ENCODE measurements at regions not wholly inside any gene's neighbourhood (a gene's known extent, or its start where the extent isn't known, plus 50 kb on each side); places are given as distances from the start of the nearest gene placed in this dataset.
A peak's percentile ranks its signal among the peaks of the same experiment; 100 is the strongest.

DNA sequence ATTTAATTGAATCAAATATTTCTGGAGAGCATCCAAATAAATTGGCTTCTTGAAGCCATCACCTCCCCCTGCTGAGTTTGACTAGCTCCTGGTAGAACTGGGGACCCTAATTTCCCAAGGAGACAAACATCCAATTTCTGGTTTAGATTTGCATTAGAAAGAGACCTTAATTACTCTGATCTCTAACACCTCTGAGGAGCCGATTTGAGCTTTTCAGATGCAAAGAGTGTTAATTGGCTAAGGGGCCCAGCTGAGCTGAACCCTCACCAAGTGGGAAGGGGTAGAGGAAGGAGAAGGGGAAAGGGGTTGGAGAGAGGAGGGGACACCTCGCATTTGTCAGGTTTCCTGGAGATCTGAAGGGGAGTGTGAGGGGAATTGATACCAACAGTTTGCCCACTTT, 145.4 kb upstream of the SHB start:
- peaks cover 17% of the 10 kb centered on the region for H3K27me3 Mint-ChIP-seq
- no peak overlapping the region for H3K27ac Mint-ChIP-seq
- peaks cover 2% of the 10 kb centered on the region for H3K36me3 Mint-ChIP-seq (ENCODE audit: low read depth)
- DNase-seq (no peak), ATAC-seq (no peak)
- no peaks in the 10 kb centered on the region for H3K9me3 ChIP-seq (ENCODE audit: control insufficient read depth, low read length, poor library complexity, severe bottlenecking)
- no peak overlapping the region for H3K4me3 Mint-ChIP-seq
- peaks cover 3% of the 10 kb centered on the region for H3K4me1 Mint-ChIP-seq

DNA sequence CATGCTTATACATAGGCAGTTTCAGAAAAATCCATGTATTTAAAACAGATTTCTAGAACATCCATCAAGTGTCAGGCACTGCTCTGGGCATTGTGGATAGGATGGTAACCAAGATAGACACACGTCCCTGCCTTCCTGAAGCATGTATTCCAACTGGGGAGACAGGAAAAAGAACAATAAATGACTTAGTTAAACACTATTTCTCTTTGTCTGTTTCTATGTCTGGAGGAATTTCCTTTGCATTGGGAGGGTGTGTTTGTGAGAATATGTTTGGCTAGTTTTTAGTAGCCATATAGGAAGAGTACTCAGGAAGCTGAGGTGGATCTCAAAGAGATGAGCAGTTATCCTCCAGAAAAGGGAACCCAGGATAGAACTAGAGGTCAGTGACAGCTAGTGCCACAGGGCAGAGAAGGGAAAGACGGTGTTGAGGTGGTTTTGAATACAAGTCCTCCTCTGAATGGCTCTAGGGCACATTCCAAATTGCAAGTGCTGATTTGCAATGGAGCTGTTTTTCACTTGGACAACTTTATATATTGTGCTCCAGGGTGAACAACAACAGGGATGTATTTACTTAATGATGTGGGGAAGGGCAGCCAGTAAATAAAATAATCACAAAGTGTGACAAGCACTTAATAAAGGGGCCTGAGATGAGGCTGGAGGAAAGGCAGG, 144.7 kb upstream of the SHB start:
- Mint-ChIP-seq H3K4me3 (no peak overlapping the region), H3K27ac (no peak overlapping the region), H3K4me1 (peaks cover 3% of the 10 kb centered on the region), H3K27me3 (peaks cover 17% of the 10 kb centered on the region), H3K36me3 (ENCODE audit: low read depth) (peaks cover 2% of the 10 kb centered on the region)
- no peaks in the 10 kb centered on the region for H3K9me3 ChIP-seq (ENCODE audit: control insufficient read depth, low read length, poor library complexity, severe bottlenecking)
- no peak for ATAC-seq
- no peak for DNase-seq

DNA sequence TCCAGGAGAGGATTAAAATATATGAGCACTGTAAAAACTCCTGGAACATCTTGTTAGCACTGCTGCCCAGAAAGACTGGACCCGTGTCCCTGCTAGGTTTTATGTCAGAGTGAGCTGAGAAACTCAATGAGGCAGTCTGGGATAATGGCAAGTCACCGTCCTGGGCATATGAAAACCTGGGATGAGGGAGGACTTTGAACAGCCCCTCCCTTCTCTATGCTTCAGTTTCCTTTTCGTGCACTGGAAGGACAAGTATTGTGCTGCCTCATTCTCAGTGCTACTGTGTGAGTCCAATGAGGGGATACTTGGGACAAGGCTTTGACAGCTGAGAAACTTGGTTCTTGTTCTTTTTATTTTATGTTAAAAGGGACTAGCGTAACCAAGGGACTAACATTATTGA, 143.0 kb upstream of the SHB start:
- DNase-seq (no peak), ATAC-seq (no peak)
- H3K4me3 Mint-ChIP-seq = no peak overlapping the region
- H3K36me3 Mint-ChIP-seq (ENCODE audit: low read depth) = peaks cover 2% of the 10 kb centered on the region
- H3K4me1 Mint-ChIP-seq = peaks cover 3% of the 10 kb centered on the region
- no peak overlapping the region for H3K27ac Mint-ChIP-seq
- no peaks in the 10 kb centered on the region for H3K9me3 ChIP-seq (ENCODE audit: control insufficient read depth, low read length, poor library complexity, severe bottlenecking)
- H3K27me3 Mint-ChIP-seq = peaks cover 23% of the 10 kb centered on the region

DNA sequence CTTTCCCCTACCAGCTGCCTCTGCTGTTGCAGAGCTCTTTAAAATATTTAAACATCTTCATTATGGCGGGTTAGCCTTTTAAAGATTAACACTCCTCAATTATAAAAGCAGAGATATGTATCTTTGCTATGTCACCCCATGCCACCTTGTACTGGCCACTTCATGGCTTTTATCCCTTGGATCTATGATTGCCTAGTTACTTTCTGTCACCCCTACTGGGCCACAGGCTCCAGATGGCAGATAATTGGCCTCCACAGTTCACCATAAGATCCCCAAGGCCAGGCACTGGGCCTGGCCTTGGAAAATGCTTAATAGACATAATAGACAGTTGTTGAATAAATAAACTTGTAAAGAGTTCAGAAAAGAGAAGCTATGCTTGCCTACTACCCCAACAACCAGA, 142.0 kb upstream of the SHB start:
- H3K4me3 Mint-ChIP-seq = no peak overlapping the region
- H3K36me3 Mint-ChIP-seq (ENCODE audit: low read depth) = peaks cover 2% of the 10 kb centered on the region
- H3K4me1 Mint-ChIP-seq = peaks cover 3% of the 10 kb centered on the region
- H3K9me3 ChIP-seq (ENCODE audit: control insufficient read depth, low read length, poor library complexity, severe bottlenecking) = no peaks in the 10 kb centered on the region
- H3K27ac Mint-ChIP-seq = no peak overlapping the region
- ATAC-seq (no peak), DNase-seq (no peak)
- H3K27me3 Mint-ChIP-seq = peaks cover 23% of the 10 kb centered on the region

DNA sequence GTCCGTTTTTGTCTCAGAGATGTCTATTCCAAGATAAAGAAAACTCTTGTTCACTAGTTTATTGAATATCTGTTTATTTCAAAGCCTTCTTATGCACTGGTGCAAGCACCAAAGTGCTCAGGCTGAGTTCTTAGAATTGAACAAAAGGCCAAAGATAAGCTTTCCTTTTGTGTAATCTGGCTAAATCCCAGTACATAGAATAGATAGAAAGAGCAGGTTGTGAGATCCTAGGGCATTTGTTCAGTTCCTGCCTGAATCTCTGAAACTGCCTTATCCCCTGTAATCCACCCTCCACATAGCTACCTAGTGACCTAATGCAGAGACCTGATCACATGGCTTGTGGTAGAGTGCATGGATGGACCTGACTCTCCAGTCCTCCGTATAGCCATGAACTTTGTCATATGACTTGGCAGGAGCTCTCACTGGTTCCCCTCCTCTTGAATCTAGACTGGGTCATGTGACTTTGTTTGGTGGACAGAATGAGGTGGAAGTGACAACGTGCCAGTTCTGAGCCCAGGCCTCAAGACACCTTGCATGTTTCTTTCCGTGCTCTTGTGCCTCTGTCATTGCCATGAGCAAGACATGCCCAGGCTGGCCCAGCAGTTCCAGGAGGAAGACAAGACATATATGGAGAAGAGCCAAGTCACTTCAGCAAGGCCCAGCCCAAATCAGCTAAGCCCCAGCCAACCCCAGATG, 139.3 kb upstream of the SHB start:
- no peak for ATAC-seq
- H3K27me3 Mint-ChIP-seq = peaks cover 10% of the 10 kb centered on the region
- no peaks in the 10 kb centered on the region for H3K9me3 ChIP-seq (ENCODE audit: control insufficient read depth, low read length, poor library complexity, severe bottlenecking)
- DNase-seq = no peak
- no peak overlapping the region for H3K4me3 Mint-ChIP-seq
- H3K4me1 Mint-ChIP-seq = peaks cover 4% of the 10 kb centered on the region
- H3K36me3 Mint-ChIP-seq (ENCODE audit: low read depth) = no peaks in the 10 kb centered on the region
- H3K27ac Mint-ChIP-seq = no peak overlapping the region

DNA sequence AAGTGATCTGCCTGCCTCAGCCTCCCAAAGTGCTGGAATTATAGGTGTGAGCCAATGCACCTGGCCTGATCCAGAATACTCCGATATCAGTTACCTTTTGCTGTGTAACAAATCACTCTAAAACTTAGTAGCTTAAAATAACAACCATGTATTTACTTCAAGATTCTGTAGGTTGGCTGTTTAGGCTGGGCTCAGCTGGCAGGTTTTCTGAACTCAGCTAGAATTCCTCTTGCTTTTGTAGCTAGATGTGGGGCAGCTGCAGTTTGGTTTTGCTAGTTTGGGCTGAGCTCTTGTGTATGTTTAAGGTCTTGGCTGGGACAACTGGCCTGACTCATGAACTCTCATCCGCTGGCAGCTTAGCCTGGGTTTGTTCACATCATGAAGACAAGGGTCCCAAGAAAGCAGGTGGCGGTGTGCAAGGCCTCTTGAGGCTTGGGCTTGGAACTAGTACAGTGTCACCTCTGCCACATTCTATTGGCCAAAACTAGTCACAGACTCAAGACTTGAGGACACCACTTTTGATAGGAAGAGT, 138.3 kb upstream of the SHB start:
- ATAC-seq = no peak
- DNase-seq = no peak
- H3K9me3 ChIP-seq (ENCODE audit: control insufficient read depth, low read length, poor library complexity, severe bottlenecking) = no peaks in the 10 kb centered on the region
- Mint-ChIP-seq H3K27me3 (peaks cover 6% of the 10 kb centered on the region), H3K36me3 (ENCODE audit: low read depth) (peaks cover under 1% of the 10 kb centered on the region), H3K27ac (no peak overlapping the region), H3K4me1 (peaks cover 4% of the 10 kb centered on the region), H3K4me3 (no peak overlapping the region)

DNA sequence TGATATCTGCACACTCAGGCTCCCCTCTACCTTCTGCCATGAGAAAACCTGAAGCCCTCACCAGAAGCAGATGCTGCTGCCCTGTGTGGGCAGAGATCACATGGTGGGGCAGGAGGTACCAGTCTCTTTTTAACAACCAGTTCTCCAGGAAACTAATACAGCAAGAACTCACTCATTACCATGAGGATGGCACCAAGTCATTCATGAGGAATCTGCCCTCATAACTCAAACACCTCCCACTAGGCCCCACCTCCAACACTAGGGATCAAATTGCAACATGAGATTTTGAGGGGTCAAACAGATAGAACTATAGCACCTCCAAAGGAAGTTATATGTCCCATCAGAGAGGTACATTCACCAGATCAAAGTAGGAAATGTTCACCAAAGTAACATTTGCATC, 136.3 kb upstream of the SHB start:
- Mint-ChIP-seq H3K4me1 (peaks cover 4% of the 10 kb centered on the region), H3K36me3 (ENCODE audit: low read depth) (peaks cover 2% of the 10 kb centered on the region), H3K27me3 (peaks cover 11% of the 10 kb centered on the region), H3K4me3 (no peak overlapping the region), H3K27ac (peak overlapping the region; percentile 6)
- no peaks in the 10 kb centered on the region for H3K9me3 ChIP-seq (ENCODE audit: control insufficient read depth, low read length, poor library complexity, severe bottlenecking)
- DNase-seq (no peak), ATAC-seq (no peak)

DNA sequence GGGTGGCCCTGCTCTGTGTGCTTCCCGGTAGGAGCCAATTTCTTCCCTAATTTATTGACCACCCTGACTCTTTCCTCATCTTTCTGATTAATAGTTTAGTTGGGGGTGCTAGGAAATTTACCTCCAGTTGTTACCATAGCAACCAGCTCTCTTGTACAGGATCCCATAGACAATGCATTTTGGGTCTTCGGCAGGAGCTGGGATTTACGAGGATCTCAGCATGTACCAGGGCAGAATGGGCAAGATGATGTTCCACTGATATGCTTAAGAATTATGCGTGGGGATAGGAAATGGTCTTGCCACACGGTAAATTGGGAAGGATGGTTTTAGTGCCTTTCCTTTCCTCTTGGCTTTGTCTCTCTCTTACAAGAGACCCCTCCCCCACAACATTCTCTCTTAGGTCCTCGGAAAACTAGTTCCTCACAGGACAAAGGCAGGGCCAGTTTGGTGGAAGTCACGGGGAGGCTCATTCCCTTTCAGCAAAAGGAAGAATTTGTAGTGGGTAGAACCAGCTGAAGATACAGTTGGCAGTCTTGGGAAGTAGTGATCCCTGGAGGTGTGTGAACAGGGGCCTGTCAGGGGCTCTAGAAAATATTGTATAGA, 133.4 kb upstream of the SHB start:
- Mint-ChIP-seq H3K27ac (no peak overlapping the region), H3K27me3 (peaks cover 15% of the 10 kb centered on the region), H3K36me3 (ENCODE audit: low read depth) (peaks cover 2% of the 10 kb centered on the region), H3K4me1 (peaks cover 4% of the 10 kb centered on the region), H3K4me3 (no peak overlapping the region)
- ATAC-seq (no peak), DNase-seq (no peak)
- no peaks in the 10 kb centered on the region for H3K9me3 ChIP-seq (ENCODE audit: control insufficient read depth, low read length, poor library complexity, severe bottlenecking)

DNA sequence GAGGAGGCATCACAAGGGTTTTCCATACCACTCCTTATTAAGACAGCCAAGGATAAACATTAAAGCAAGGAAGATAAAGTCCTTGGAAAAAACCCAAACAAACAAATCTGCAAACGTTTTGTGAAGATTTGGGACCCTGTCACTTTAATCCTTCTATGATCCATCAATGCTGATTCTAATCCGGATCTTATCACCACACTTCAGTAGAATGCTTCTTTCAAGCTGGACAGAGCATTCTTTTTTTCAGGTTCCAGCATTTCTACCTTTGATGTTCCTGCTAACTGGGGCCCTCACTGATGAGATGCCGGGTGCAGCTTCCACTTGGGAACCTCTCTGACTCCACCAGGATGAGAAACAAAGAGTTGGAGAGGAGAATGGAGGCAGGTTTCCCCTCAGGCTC, 132.8 kb upstream of the SHB start:
- Mint-ChIP-seq H3K36me3 (ENCODE audit: low read depth) (peaks cover 2% of the 10 kb centered on the region), H3K27me3 (peaks cover 18% of the 10 kb centered on the region), H3K27ac (no peak overlapping the region), H3K4me3 (no peak overlapping the region), H3K4me1 (peaks cover 4% of the 10 kb centered on the region)
- DNase-seq = no peak
- H3K9me3 ChIP-seq (ENCODE audit: control insufficient read depth, low read length, poor library complexity, severe bottlenecking) = no peaks in the 10 kb centered on the region
- no peak for ATAC-seq

DNA sequence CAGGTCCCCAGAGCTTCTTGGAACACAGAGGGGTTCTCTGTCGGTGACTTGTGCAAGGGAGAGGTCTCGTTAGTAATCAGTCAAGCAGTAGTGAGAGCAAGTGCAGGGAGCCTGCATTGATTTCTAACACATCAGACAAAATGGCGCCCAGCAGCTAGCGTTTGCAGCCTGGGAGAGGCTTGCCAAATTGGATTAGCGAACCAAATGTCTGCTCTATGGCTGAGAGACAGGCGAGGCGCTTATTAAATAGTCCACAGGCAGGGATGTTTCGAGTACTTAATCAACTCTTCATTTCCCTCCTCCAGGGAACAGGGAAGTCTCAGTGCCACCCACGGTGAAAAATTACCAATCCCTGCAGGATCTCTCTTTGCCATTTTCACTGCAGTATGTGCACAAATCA, 131.4 kb upstream of the SHB start:
- Mint-ChIP-seq H3K4me1 (peaks cover 4% of the 10 kb centered on the region), H3K4me3 (no peak overlapping the region), H3K27ac (no peak overlapping the region), H3K27me3 (peaks cover 26% of the 10 kb centered on the region), H3K36me3 (ENCODE audit: low read depth) (peaks cover 2% of the 10 kb centered on the region)
- ATAC-seq (no peak), DNase-seq (no peak)
- H3K9me3 ChIP-seq (ENCODE audit: control insufficient read depth, low read length, poor library complexity, severe bottlenecking) = no peaks in the 10 kb centered on the region

DNA sequence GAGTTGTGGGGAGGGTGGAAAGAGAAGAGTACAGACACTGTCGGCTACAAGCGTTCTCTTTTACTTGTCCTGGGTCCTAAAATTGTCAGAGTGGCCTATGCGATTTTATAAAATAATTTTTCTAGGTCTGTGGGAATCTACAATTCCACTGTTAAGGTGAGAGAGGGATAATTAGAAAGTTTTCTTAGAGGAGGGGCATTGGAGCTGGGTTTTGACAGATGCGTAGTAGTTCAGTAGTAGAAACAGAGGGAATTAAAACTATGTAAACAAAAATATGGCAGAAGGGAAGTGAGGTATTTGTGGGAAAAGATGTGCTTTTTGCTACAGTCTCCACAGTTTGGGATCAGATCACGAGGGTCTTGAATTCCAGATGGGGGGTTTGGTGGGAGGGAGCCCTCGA, 129.1 kb upstream of the SHB start:
- no peaks in the 10 kb centered on the region for H3K9me3 ChIP-seq (ENCODE audit: control insufficient read depth, low read length, poor library complexity, severe bottlenecking)
- no peaks in the 10 kb centered on the region for H3K4me1 Mint-ChIP-seq
- H3K27ac Mint-ChIP-seq = no peak overlapping the region
- no peak overlapping the region for H3K4me3 Mint-ChIP-seq
- DNase-seq = no peak
- peaks cover 2% of the 10 kb centered on the region for H3K36me3 Mint-ChIP-seq (ENCODE audit: low read depth)
- H3K27me3 Mint-ChIP-seq = peaks cover 34% of the 10 kb centered on the region
- no peak for ATAC-seq

DNA sequence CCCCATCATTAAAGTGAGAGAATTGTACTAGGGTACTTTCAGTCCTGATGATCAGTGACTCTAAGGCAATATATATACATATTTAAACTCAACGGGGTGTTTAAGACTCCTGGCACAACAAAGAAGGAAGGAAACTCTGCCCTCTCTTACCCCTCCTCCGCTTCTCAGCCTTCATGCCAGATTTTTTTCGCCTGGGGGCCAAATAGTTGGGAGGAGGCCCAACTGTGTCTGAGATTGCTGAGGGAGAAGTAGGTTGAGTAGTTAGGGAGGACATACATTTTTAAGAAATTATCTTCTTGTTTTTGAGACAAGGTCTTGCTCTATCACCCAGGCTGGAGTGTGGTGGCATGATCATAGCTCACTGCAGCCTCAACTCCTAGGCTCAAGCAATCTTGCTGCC, 127.7 kb upstream of the SHB start:
- DNase-seq (no peak), ATAC-seq (no peak)
- Mint-ChIP-seq H3K4me3 (no peak overlapping the region), H3K27ac (no peak overlapping the region), H3K27me3 (peaks cover 38% of the 10 kb centered on the region), H3K36me3 (ENCODE audit: low read depth) (no peaks in the 10 kb centered on the region), H3K4me1 (no peaks in the 10 kb centered on the region)
- no peaks in the 10 kb centered on the region for H3K9me3 ChIP-seq (ENCODE audit: control insufficient read depth, low read length, poor library complexity, severe bottlenecking)

DNA sequence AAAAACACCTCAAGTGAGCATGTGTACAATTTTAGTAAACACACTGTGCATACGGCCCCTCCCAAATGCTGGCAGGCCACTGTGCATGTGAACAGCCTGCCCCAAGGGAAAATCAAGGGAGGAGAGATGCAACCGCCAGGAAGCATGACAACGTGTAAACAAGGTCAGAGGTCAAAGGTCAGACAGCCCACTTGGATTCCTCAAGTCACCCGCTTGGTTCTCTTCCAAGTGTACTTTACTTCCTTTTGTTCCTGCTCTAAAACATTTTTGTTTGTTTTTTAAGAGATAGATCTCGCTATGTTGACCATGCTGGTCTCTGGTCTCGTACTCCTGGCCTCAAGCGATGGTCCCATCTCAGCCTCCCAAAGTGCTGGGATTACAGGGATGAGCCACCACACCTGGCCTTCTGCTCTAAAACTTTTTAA, 126.7 kb upstream of the SHB start:
- no peak overlapping the region for H3K4me3 Mint-ChIP-seq
- H3K27ac Mint-ChIP-seq = no peak overlapping the region
- H3K9me3 ChIP-seq (ENCODE audit: control insufficient read depth, low read length, poor library complexity, severe bottlenecking) = no peaks in the 10 kb centered on the region
- no peaks in the 10 kb centered on the region for H3K36me3 Mint-ChIP-seq (ENCODE audit: low read depth)
- DNase-seq (no peak), ATAC-seq (no peak)
- H3K4me1 Mint-ChIP-seq = no peaks in the 10 kb centered on the region
- peaks cover 32% of the 10 kb centered on the region for H3K27me3 Mint-ChIP-seq
